ENCODE measurements at regions not wholly inside any gene's neighbourhood (a gene's known extent, or its start where the extent isn't known, plus 50 kb on each side); places are given as distances from the start of the nearest gene placed in this dataset.
A peak's percentile ranks its signal among the peaks of the same experiment; 100 is the strongest.
"Not testable (repeated sequence)": the region's sequence is repeated elsewhere in the genome, so short reads cannot be mapped to it uniquely, and the experiment has no call there.

- no peak for FAIRE-seq
Observed at GRCh38 chr2:203585516-203585915, 50.4 kb upstream of the RAPH1 start.

GRCh38 chr2:203586206-203586605, 51.1 kb upstream of the RAPH1 start:
- no peak for FAIRE-seq

GRCh38 chr2:203586696-203587095, 51.6 kb upstream of the RAPH1 start:
- FAIRE-seq: no peak

- no peak for FAIRE-seq
Observed at GRCh38 chr2:203590496-203590895, 55.4 kb upstream of the RAPH1 start.

GRCh38 chr2:203591642-203592041, 56.5 kb upstream of the RAPH1 start:
- no peak for FAIRE-seq

GRCh38 chr2:203592470-203592869, 57.4 kb upstream of the RAPH1 start:
- FAIRE-seq: no peak

- FAIRE-seq: no peak
Observed at GRCh38 chr2:203594541-203594940, 59.4 kb upstream of the RAPH1 start.

- no peak for FAIRE-seq
Observed at GRCh38 chr2:203596183-203596582, 61.1 kb upstream of the RAPH1 start.

GRCh38 chr2:203599509-203599908, 64.4 kb upstream of the RAPH1 start:
- FAIRE-seq: no peak

GRCh38 chr2:203600286-203600685, 65.2 kb upstream of the RAPH1 start:
- no peak for FAIRE-seq

GRCh38 chr2:203603456-203604389, 68.6 kb upstream of the RAPH1 start:
- no peak for FAIRE-seq

GRCh38 chr2:203605302-203605701, 70.2 kb upstream of the RAPH1 start:
- FAIRE-seq: peak; percentile 82

- FAIRE-seq: no peak
Observed at GRCh38 chr2:203606051-203606450, 71.0 kb upstream of the RAPH1 start.

- FAIRE-seq: no peak
Observed at GRCh38 chr2:203610558-203610957, 75.5 kb upstream of the RAPH1 start.

GRCh38 chr2:203612246-203612645, 77.1 kb upstream of the RAPH1 start:
- FAIRE-seq: no peak

GRCh38 chr2:203619267-203619878, 84.3 kb upstream of the RAPH1 start:
- FAIRE-seq: no peak

GRCh38 chr2:203621981-203622515, 84.4 kb upstream of the CD28 start:
- FAIRE-seq: no peak

- FAIRE-seq: no peak
Observed at GRCh38 chr2:203623096-203623495, 83.3 kb upstream of the CD28 start.

- no peak for FAIRE-seq
Observed at GRCh38 chr2:203623661-203624060, 82.8 kb upstream of the CD28 start.

- no peak for FAIRE-seq
Observed at GRCh38 chr2:203625701-203626100, 80.7 kb upstream of the CD28 start.

GRCh38 chr2:203626247-203626646, 80.2 kb upstream of the CD28 start:
- not testable (repeated sequence) for FAIRE-seq

GRCh38 chr2:203626952-203627681, 79.3 kb upstream of the CD28 start:
- no peak for FAIRE-seq

GRCh38 chr2:203629699-203630098, 76.7 kb upstream of the CD28 start:
- no peak for FAIRE-seq
